NCI-H345 (cell line): ENCODE measurements at regions not wholly inside any gene's neighbourhood (a gene's known extent, or its start where the extent isn't known, plus 50 kb on each side); places are given as distances from the start of the nearest gene placed in this dataset.

Source experiments
- DNase-seq: peaks from one replicate; lab custom pipeline; 2025; lab: John Stamatoyannopoulos, UW

DNA sequence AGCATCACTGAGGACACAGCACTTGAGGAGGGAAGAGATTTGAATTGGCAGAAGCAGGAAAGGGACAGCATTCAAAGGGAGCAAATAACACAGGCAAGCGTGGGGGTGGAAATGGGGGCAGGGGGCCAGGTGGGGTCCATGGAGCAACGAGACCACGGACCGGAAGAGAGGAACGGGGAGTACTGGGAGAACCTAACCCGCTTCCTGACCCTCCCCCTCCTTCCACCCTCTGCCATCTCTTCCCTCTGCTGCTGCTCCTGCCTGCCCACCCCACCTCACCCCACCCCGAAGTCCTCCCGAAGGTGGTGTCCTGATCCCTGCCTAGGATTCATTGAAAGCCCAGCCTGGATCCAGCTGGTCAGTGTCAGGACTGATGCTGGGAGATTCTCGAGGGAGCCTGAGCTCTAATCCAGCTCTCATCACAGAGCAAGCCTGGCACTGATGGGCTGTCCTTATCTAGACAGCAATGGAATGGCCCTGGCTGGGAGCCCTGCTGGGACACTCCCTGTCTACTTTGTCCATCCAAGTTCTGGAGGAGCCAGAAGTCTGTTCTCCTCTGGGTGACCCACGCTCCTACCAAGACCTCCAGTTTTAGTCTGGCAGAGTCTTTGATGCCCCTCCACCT, 105.0 kb downstream of the TRIM29 start:
- DNase-seq, result no peak

- DNase-seq, result no peak
Observed at GRCh38 chr11:120031612-120032600, 106.0 kb downstream of the TRIM29 start.

DNA sequence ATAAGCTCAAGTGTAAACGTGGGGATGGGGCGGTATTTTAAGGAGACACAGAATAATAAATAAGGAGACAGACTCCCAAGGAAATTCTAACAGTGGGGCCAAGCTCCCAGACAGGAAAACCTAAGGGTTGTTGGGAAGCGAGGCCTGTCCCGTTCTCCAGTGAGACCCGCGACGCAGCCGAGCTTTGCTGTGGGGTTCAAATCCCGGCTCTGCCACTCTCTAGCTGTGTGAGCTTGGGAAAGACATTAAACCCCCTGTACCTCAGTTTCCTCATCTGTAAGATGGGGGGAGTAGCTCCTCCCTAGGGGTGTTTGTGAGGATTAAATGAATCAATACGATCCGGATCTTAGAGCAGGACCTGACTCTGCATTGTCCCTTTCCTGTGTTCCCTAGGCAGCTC, 106.8 kb downstream of the TRIM29 start:
- DNase-seq, result no peak

DNA sequence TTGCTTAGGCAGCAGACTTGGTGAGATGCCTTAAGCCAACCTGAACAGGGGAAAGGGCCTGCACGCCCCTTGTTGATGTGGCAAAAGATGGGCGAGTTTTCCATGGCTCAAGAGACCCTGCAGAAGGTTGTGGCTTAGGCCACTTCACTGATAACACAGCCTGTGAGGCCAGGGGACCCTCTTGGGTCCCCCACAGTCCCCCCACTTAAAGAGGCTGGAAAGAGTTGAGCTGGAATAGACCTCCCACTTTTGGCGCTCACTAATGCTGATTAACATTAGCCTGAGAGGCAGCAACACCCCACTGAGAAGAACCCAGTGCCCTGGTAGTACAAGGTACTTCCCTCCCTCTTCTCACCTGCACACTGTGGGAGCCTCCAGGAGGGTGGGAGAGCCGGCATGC, 107.5 kb downstream of the TRIM29 start:
- DNase-seq, result no peak

GRCh38 chr11:120029321-120029720, 108.6 kb downstream of the TRIM29 start:
- DNase-seq, result no peak

DNA sequence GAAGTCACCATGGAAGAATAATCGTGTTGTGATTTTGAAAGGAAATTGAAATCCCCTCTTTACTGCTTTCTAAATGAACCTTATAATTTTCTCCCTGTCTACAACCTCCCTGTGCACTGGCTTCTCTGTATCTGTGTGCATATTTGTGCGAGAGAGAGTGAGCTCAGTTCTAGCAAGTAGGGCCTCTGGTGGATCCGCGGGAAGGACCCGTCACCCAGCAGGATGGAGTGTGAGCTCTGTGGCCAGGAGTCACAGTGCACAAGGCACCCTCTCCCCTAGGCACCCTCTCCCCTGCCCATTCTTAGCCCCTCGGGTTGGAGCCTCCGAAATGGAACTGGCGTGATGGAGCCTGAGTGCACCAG, 109.0 kb downstream of the TRIM29 start:
- no peak for DNase-seq

- peak; percentile 84 for DNase-seq
Observed at GRCh38 chr11:120028181-120028896, 109.6 kb downstream of the TRIM29 start.

- DNase-seq, result peak; percentile 21
Observed at GRCh38 chr11:120027546-120028180, 110.2 kb downstream of the TRIM29 start.

- DNase-seq, result no peak
Observed at GRCh38 chr11:120025606-120026335, 112.1 kb downstream of the TRIM29 start.

- DNase-seq, result no peak
Observed at GRCh38 chr11:120024586-120024985, 113.3 kb downstream of the TRIM29 start.

GRCh38 chr11:120024046-120024445, 113.9 kb downstream of the TRIM29 start:
- DNase-seq, result no peak

GRCh38 chr11:120023551-120023950, 114.4 kb downstream of the TRIM29 start:
- DNase-seq, result no peak

GRCh38 chr11:120023120-120023519, 114.8 kb downstream of the TRIM29 start:
- DNase-seq, result no peak

DNA sequence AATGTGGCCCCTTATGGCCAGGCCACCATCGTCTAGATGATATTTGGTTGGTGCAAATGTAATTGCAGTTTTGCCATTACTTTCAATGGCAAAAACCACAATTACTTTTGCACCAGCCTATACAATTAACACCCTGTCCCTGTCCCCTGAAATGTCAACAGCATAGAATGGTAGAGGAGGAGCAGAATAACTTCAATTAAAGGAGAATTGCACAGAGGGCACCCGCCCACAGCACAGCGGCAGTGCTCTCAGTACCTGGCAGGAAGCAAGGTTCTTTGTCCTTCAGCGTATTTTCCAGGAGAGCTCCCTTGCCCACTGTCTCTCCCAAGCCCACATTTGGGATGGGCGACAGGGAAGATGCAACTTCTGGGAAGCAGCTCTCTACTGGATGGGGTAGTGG, 115.3 kb downstream of the TRIM29 start:
- no peak for DNase-seq

DNA sequence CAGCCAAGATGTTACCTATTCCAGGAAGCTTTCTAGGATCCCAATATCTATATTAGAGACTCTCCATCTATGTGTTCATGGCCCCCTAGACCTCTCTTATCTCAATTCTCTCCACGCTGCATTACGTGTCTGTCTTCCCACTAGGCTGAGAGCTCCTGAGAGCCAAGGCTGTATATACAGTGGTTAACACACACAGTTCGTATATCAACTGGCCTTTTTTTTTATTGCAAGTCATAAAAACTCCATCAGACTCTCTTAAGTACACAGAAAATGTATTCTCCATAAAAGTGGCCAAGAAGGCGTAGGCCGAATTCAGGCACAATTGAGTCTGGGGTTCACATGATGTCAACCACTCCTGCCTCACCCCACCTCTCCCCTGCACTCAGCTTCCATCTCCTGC, 115.9 kb downstream of the TRIM29 start:
- no peak for DNase-seq

GRCh38 chr11:120021391-120021953, 116.4 kb downstream of the TRIM29 start:
- no peak for DNase-seq

GRCh38 chr11:120020981-120021380, 116.9 kb downstream of the TRIM29 start:
- DNase-seq, result no peak

DNA sequence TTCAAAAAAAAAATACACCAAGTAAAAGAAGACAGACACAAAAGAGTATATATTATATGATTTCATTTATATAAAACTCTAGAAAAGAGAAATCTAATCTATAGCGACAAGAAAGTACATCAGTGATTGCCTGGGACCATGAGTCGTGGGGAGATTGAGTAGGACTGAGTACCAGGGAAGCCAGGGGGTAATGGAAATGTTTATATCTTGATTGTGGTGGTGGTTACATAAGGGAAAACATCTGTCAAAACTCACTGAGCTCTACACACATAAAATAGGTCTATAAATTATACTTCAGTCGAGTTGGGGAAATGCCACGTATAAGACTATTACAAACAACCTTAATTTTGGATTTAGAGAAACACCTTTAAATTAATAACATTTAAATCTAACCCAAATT, 117.4 kb downstream of the TRIM29 start:
- no peak for DNase-seq

- DNase-seq, result no peak
Observed at GRCh38 chr11:120019191-120019590, 118.7 kb downstream of the TRIM29 start.

DNA sequence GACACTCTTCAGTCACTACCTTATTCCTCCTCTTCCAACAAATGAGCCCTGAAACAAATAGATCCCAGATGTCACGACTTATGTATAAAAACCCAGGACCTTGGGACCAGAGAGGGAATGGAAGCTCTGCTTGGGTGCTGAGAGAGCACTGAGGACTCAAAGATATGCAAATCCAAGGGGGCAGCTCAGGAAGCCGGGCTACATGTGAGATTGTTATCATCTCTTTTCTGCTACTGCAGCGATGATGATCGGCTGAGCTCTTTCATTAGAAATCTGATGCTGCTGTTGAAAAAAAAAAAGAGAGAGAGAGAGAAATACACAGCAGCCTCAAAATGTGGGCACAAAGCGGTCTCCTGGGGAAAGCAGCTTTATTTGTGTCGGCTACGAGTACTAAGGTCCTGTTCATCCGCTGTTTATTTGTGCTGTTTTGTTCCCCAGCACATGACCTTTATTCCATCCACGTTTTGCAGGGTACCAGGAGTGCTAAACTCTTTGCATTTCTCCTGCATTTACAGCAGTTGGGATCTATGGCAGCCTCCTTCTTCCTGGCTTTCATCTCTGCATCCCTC, 120.2 kb downstream of the TRIM29 start:
- no peak for DNase-seq
